ENCODE measurements at regions not wholly inside any gene's neighbourhood (a gene's known extent, or its start where the extent isn't known, plus 50 kb on each side); places are given as distances from the start of the nearest gene placed in this dataset.

- in situ Hi-C loops (cut with HindIII; ENCODE audit: low sequenced_read_pairs) = no loop called here
- H3K4me3 ChIP-seq (ENCODE audit: low read depth, low read length) = no peak overlapping the region
- no peak for TF ChIP-seq CTCF (IDR thresholded peaks at IDR 0.05; ENCODE audit: low read depth, low read length, missing control alignments)
- no peak for DNase-seq (ENCODE audit: low read depth)
Measured at GRCh38 chr6:79864421-79864820, 82.9 kb downstream of the ELOVL4 start.

- no peak for DNase-seq (ENCODE audit: low read depth)
- in situ Hi-C loops (cut with HindIII; ENCODE audit: low sequenced_read_pairs) = no loop called here
- no peak overlapping the region for H3K4me3 ChIP-seq (ENCODE audit: low read depth, low read length)
- no peak for TF ChIP-seq CTCF (IDR thresholded peaks at IDR 0.05; ENCODE audit: low read depth, low read length, missing control alignments)
Measured at GRCh38 chr6:79864001-79864400, 83.4 kb downstream of the ELOVL4 start.

- H3K4me3 ChIP-seq (ENCODE audit: low read depth, low read length) = no peak overlapping the region
- no peak for TF ChIP-seq CTCF (IDR thresholded peaks at IDR 0.05; ENCODE audit: low read depth, low read length, missing control alignments)
- in situ Hi-C loops (cut with HindIII; ENCODE audit: low sequenced_read_pairs) = no loop called here
- DNase-seq (ENCODE audit: low read depth) = no peak
Measured at GRCh38 chr6:79863566-79863965, 83.8 kb downstream of the ELOVL4 start.

- no peak for TF ChIP-seq CTCF (IDR thresholded peaks at IDR 0.05; ENCODE audit: low read depth, low read length, missing control alignments)
- in situ Hi-C loops (cut with HindIII; ENCODE audit: low sequenced_read_pairs) = no loop called here
- H3K4me3 ChIP-seq (ENCODE audit: low read depth, low read length) = no peak overlapping the region
- DNase-seq (ENCODE audit: low read depth) = no peak
Measured at GRCh38 chr6:79862711-79863110, 84.6 kb downstream of the ELOVL4 start.

GRCh38 chr6:79862126-79862525 lies 85.2 kb downstream of the ELOVL4 start:
- no peak for DNase-seq (ENCODE audit: low read depth)
- no peak for TF ChIP-seq CTCF (IDR thresholded peaks at IDR 0.05; ENCODE audit: low read depth, low read length, missing control alignments)
- in situ Hi-C loops (cut with HindIII; ENCODE audit: low sequenced_read_pairs) = no loop called here
- no peak overlapping the region for H3K4me3 ChIP-seq (ENCODE audit: low read depth, low read length)

GRCh38 chr6:79861023-79861422 lies 86.3 kb downstream of the ELOVL4 start:
- no peak for DNase-seq (ENCODE audit: low read depth)
- H3K4me3 ChIP-seq (ENCODE audit: low read depth, low read length) = no peak overlapping the region
- no peak for TF ChIP-seq CTCF (IDR thresholded peaks at IDR 0.05; ENCODE audit: low read depth, low read length, missing control alignments)
- in situ Hi-C loops (cut with HindIII; ENCODE audit: low sequenced_read_pairs) = no loop called here

GRCh38 chr6:79847426-79847825 lies 99.9 kb downstream of the ELOVL4 start:
- no peak for DNase-seq (ENCODE audit: low read depth)
- in situ Hi-C loops (cut with HindIII; ENCODE audit: low sequenced_read_pairs) = no loop called here
- TF ChIP-seq CTCF (IDR thresholded peaks at IDR 0.05; ENCODE audit: low read depth, low read length, missing control alignments) = no peak
- H3K4me3 ChIP-seq (ENCODE audit: low read depth, low read length) = no peak overlapping the region

All from astrocyte of the cerebellum (primary cell).